GM10248 (cell line): ENCODE measurements at regions not wholly inside any gene's neighbourhood (a gene's known extent, or its start where the extent isn't known, plus 50 kb on each side); places are given as distances from the start of the nearest gene placed in this dataset.

Source experiments
- CTCF ChIA-PET: fragments of 300-600 bp; sonication (Branson Sonifier 250); formaldehyde crosslinking; extraction: SDS; loops from one replicate; lab custom pipeline; 2021; ENCODE audit warnings: antibody characterized with exemption; lab: Yijun Ruan, JAX
- POLR2A ChIA-PET: fragments of 350-650 bp; sonication (Branson Sonifier 250); formaldehyde crosslinking; extraction: SDS; loops from one replicate; lab custom pipeline; 2020; ENCODE audit warnings: antibody characterized with exemption; lab: Yijun Ruan, JAX
- DNase-seq: peaks from one replicate; pipeline ENCODE4 v3.0.0; 2012; ENCODE audit errors: extremely low spot score
- TF ChIP-seq, protein P1 (sequence below): IDR thresholded peaks from 2 replicates; pipeline ENCODE4 v1.5.1; 2012; ENCODE audit warnings: mild to moderate bottlenecking, low read depth; ENCODE audit errors: extremely low read depth, missing control alignments, control extremely low read depth

DNA sequence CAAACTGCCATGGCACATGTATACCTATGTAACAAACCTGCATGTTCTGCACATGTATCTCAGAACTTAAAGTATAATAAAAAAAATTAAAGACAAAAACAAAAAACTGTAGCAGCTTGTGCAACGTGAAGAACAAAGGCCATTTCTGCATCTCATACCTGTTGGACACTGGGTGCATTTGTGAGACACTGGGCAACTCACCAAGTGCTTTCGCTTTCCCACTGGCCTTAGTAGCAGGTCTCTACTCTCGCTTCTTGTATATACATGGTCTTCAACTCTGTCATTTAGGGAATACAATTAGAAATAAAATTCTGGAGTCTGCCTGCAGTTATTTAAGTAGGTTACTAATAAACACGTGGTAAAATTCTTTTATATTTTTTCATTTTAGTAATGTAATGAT is 423.8 kb downstream of the CBLN4 start:
- ChIA-PET POLR2A (no interaction called here), CTCF (interaction anchor here (1.1 kb wide), 1 partner anchor 17 kb away, joined by 3 read pairs; no protein-coding TSS in a partner anchor)
- TF ChIP-seq, protein P1, sequence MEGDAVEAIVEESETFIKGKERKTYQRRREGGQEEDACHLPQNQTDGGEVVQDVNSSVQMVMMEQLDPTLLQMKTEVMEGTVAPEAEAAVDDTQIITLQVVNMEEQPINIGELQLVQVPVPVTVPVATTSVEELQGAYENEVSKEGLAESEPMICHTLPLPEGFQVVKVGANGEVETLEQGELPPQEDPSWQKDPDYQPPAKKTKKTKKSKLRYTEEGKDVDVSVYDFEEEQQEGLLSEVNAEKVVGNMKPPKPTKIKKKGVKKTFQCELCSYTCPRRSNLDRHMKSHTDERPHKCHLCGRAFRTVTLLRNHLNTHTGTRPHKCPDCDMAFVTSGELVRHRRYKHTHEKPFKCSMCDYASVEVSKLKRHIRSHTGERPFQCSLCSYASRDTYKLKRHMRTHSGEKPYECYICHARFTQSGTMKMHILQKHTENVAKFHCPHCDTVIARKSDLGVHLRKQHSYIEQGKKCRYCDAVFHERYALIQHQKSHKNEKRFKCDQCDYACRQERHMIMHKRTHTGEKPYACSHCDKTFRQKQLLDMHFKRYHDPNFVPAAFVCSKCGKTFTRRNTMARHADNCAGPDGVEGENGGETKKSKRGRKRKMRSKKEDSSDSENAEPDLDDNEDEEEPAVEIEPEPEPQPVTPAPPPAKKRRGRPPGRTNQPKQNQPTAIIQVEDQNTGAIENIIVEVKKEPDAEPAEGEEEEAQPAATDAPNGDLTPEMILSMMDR = no peak
- DNase-seq = no peak

DNA sequence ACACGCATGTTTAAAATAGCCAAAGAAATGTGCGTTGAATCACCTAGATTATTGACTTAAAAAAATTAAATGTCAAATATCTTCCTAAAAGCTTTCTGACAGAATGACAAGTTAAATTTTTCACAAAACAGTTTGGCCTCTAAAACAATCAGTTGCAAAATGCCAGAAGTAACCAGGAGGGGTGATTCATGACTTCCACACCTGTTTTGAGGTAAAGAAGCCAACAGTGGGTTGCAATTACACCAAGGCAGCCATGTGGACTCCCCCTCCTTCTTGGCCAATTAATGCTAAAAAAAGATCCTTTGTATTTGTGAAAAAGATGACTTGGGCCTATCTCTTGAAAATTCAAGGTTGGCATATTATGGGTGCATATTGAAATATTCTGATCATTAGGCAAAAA is 424.8 kb downstream of the CBLN4 start:
- DNase-seq = no peak
- POLR2A ChIA-PET = no interaction called here
- CTCF ChIA-PET = interaction anchor here (1.1 kb wide), 1 partner anchor 18 kb away, joined by 3 read pairs; no protein-coding TSS in a partner anchor
- TF ChIP-seq, protein P1 = no peak

DNA sequence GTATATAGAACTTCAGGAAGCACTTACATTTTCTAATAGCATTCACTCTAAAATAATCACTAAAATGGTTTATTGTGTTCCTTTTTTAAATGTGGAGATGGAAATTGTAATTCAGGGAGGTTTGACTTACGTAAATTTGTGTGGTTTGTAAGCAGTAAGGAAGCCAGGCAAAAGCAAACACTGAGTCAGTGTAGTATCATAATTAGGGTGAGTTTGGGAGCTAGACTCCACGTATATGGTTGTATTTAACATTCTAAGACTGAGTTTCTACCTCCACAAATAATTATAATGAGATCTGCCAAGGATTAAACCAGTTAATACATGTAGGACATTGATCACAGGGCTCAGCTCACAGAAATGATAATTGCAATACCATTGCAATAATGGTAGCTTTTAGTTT is 425.5 kb downstream of the CBLN4 start:
- DNase-seq = no peak
- ChIA-PET POLR2A (no interaction called here), CTCF (no interaction called here)
- TF ChIP-seq, protein P1 = no peak

DNA sequence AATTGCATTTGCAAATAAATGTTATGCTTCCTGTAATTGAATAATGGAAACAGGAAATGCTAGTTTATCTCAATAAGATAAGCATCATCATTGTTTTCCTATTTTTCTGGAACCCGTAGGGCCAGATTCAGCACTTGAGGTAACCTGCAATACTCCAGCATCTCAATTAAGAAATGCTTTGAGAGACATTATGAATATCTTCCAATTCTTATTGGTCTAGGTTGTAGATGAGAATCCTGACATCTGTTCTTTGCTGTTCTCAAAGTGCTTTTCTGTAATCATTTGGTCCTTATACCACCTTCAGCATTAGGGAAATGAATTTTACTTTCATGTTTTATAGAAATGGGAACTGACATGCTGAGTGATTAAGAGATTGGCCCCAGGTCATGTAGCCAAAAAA is 428.3 kb downstream of the CBLN4 start:
- TF ChIP-seq, protein P1 = no peak
- DNase-seq = no peak
- POLR2A ChIA-PET = no interaction called here
- CTCF ChIA-PET = no interaction called here

DNA sequence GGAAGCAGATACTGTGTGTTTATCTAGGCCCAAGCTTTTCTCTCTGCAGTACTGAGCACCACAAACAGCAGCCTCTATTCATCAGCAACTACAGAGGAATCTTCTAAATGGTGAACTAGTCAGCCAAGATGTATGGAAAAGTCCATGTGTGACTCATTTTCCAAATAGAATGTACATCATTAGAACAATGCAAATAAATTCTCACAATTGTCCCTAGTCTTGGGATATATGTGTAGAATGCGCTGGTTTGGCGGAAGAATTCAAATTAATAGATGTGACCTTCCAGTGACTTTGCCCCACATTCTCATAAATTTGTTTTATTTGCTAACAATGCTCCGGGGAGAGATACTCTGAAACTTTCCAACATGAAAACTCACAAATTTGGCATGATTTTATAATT is 436.2 kb downstream of the CBLN4 start:
- no peak for DNase-seq
- ChIA-PET POLR2A (no interaction called here), CTCF (no interaction called here)
- TF ChIP-seq, protein P1 = no peak

DNA sequence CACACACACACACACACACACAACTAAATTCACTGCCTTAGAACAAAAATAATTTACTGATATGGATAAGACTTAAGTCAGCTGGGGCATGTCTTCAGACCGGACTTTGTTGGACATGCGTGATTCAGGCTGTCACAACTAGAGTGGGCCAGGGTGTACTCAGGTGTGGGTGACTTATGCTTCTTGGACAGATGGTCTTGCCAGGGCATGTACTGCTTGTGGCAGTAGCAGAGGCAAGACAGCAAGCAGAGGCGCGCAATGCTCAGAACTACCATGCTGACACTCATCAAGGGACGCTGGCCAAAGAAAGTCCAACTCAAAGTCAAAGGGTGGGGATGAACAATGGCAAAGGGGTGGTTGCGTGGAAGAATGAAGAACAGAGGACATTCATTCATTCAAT is 437.5 kb downstream of the CBLN4 start:
- CTCF ChIA-PET = no interaction called here
- TF ChIP-seq, protein P1 = no peak
- DNase-seq = no peak
- POLR2A ChIA-PET = no interaction called here

DNA sequence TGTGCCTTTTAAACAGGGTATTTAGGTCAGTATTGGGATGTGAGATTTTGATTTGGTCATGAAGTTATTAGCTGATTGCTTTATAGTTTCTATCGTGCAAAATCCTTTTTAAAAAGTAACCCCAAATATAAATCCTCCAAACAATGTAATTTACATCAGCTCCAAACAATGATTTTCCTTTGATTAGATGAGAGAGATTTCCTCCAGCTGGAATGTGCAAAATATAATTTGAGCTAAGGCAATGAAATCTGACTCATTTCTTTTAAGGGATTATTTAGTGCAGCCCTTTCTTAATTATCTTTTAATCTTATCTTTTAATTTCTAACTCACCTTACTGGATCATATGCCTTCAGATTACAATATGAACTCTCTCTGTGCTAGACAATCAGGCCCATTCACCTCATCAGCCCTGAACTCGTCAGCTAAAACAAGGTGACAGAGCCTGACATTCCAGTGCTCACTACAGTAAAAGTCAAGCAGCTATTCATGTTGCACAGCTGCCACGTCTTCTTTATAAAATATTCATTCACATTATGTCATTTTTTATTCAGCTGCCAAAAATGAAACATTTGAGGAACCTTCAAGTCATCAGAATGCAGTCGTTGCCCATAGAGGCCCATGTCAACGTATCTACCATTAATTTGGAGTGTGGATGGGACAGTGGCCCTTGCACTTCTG is 440.1 kb downstream of the CBLN4 start:
- ChIA-PET CTCF (no interaction called here), POLR2A (no interaction called here)
- TF ChIP-seq, protein P1 = no peak
- DNase-seq = no peak
